ENCODE measurements at regions not wholly inside any gene's neighbourhood (a gene's known extent, or its start where the extent isn't known, plus 50 kb on each side); places are given as distances from the start of the nearest gene placed in this dataset.
A peak's percentile ranks its signal among the peaks of the same experiment; 100 is the strongest.

DNA sequence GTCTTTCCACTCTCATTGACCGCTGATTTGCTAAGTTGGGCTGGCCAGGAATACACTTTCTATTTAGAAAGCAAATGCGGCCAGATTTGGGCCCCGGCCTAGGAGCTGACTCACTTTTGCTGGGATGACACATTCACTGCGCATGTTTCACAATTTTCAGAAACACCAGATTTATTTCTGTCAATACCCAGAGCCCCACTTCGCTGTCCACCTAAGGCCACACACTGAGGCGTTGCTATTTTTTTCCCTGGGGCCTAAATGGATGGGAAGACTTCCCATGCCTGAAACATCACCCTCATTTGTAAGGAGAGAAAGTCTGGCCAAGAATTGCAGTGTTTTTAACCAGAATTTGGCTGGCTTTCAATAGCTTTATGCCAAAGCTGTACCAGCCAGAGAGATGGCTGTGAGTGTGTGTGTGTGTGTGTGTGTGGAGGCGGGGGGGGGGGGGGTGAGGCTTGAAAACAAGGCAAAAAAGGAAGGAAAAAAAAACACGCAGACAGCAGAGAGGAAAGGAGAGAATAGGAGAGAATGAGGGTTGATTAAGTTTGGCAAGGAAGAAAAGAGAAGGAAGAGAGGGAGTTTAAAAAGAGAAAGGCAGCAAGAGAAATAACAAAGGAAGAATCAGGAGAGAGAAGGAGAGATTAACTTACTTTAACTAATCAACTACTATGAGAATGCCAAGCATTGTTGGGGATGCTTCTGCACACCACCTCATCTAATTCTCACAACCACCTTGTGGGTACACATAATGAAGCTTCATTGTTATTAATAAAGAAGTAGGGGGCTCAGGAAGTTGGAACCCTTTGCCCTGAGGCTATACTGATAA is 261.4 kb upstream of the KLF4 start:
- peak; percentile 72 for DNase-seq (ENCODE audit: low spot score)

DNA sequence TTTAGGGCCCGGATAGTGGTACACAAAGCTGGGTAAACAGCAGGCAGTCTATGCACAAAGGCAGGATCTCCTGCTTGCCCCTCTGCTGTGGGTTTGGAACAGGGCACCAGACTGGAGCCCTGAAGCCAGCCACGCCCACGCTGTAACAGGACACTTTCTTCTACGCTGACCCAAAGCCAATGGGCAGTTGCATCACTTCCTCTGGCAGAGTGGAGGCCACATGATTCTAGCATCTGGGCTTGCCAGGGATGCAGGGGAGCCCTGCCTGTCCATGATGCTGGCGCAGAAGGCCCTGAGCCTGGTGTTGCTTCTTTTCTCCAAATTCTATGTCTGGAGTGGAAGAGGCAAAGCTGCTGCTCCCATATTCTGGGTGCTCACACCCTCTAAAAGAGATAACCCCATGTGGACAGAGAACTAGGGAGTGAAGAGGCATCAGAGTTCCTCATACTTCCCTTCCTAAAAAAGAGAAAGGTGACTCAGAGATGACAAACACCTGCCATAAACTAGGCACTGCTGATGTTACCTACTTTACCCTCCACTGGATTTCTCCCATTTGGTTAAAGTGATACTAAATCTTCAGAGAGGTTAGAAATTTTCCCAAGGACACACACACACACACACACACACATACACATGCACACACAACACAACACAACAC is 260.3 kb upstream of the KLF4 start:
- peak; percentile 75 for DNase-seq (ENCODE audit: low spot score)

DNA sequence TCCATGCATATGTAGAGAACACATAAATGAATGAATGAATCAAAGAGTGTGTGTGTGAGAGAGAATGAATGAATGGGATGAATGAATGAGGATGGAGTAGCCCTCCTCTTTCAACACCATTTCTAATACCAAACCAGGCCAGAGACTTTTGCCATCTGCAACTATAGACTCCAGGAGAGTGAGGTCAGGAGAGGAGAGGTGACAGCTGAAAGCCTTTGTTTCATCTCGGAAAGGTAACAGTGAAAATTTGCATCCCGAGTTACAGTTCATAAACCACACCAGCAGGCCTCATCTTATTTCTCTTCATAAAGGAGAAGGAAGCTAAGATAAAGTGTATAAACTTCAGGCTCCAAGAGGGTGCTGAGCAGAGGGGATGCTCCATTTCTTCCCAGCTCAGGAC is 255.3 kb upstream of the KLF4 start:
- no peak for DNase-seq (ENCODE audit: low spot score)

DNA sequence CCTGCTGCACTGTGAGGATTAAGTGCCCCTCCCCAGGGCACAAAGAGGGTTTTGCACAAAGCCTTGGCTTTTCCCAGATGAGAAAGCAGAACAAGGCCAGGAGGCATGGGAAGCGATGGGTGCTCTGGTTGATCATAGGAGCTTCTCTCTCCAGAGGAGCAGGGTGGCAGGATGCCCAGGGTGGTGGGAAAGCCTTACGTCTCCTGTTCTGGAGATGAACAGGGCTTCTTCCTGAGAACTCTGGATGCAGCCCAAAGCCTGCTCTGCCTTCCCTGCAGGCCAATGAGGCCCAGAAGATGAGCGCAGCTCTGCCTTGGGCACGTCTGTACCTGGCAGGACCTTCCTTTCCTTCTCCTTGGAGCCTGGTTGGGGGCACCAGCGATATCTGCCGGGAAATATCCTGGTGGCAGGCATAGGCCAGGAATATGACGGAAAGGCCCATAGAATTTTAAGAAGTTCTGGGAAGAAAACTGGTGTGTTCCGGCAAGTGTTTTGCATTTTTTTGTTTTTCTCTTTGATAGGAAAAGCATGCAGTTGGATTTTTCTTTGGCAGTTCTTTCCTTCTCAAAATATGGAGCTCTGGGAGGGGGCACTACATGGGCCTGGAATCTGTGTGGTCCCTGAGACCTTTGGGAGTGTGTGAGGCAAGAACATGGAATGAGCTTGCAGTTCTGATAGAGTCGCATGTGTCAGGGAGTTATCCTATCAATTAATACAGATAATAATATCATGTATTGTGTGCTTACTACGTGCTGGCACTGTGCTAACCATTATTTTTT is 253.2 kb upstream of the KLF4 start:
- DNase-seq (ENCODE audit: low spot score): no peak

- no peak for DNase-seq (ENCODE audit: low spot score)
Measured at GRCh38 chr9:107740088-107740980, 250.8 kb upstream of the KLF4 start.

GRCh38 chr9:107739601-107740082 is 250.1 kb upstream of the KLF4 start:
- peak; percentile 61 for DNase-seq (ENCODE audit: low spot score)

DNA sequence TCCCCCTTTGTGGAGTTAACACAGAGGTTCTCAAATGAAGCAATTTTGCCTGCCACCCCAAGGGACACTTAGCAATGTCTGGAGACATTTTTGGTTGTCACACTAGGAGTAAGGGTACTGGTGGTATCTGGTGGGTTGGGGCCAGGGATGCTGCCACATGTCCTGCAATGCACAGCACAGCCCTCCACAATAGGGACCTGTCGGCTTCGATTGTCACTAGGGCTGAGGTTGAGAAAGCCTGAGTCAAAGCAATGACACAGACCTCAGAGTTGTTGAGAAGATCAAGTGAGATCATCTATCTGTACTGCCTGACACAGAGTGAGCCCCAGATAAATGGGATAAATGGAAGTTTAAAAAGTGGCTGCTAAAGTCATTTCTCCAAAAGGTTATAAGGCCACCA is 249.2 kb upstream of the KLF4 start:
- DNase-seq (ENCODE audit: low spot score): no peak

- peak; percentile 78 for DNase-seq (ENCODE audit: low spot score)
Measured at GRCh38 chr9:107737987-107738743, 248.6 kb upstream of the KLF4 start.

- no peak for DNase-seq (ENCODE audit: low spot score)
Measured at GRCh38 chr9:107737610-107737986, 248.0 kb upstream of the KLF4 start.

GRCh38 chr9:107735821-107736220 is 246.3 kb upstream of the KLF4 start:
- no peak for DNase-seq (ENCODE audit: low spot score)

- DNase-seq (ENCODE audit: low spot score): no peak
Measured at GRCh38 chr9:107734256-107735013, 244.9 kb upstream of the KLF4 start.

- DNase-seq (ENCODE audit: low spot score): no peak
Measured at GRCh38 chr9:107733523-107733894, 243.9 kb upstream of the KLF4 start.

DNA sequence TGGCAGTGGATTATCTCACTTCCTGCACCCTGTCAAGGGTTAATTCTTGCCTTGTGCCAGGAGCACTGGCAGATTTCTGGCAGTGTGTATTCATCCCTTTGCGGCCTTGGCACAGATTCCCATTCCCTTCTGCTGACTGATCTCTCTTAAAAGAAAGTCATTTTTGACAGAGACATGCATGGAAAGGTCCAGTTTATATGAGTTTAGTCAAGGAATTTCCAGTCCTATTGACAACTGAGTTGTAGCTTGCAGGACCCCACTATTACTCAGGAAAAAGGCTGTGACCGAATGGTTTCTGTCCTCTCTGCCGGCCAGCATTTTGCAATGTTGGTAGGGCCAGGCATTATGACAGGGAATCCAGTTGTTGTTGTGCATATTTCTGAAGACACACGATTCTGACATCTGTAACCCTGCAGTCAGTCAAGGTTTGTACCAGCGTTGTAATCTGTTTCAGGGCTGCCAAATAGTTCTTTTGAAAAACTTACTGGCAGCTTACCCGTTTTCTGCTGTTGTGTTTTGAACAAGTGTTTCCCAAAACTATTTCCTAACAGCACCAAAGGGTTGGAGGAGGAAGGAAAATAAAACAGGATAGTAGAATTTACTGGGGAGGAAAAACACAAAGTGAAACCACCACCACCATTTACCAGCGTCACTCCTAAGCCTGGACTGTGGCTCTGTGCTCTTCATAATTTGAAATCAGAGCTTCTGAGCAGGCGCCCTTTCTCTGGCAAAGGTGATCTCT is 243.4 kb upstream of the KLF4 start:
- no peak for DNase-seq (ENCODE audit: low spot score)

- no peak for DNase-seq (ENCODE audit: low spot score)
Measured at GRCh38 chr9:107731115-107731762, 241.7 kb upstream of the KLF4 start.

- DNase-seq (ENCODE audit: low spot score): no peak
Measured at GRCh38 chr9:107730666-107731065, 241.1 kb upstream of the KLF4 start.

DNA sequence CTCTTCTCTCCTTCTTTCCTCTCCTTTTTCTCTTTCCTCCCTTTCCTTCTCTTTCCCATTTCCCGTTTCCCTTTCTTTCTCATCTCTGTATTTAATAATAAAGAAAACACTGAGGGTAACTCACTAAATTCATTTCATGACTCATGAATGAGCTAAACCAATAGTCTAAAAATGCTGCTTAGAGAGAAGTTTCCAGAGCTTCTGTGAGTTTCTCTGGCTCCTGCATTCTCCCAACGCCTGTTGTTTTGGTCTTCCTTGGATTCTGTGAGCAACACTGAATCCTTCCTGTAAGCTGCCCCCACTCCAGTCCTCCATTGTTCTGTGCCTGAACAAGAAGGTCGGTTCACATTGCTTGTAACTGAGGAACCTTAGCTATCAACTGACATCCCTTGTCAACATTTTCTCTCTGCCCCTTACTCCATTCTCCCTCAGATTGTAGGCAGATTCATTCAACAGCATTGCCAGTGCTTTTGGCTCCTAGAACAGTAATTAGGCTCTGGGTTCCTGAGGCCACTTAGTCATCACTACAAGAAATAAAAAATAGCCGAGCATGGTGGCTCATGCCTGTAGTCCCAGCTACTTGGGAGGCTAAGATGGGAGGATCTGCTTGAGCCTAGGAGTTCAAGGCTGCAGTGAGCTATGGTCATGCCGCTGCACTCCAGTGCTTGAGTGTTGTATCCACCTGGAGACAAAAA is 237.7 kb upstream of the KLF4 start:
- DNase-seq (ENCODE audit: low spot score): no peak

- no peak for DNase-seq (ENCODE audit: low spot score)
Measured at GRCh38 chr9:107723015-107723414, 233.4 kb upstream of the KLF4 start.

DNA sequence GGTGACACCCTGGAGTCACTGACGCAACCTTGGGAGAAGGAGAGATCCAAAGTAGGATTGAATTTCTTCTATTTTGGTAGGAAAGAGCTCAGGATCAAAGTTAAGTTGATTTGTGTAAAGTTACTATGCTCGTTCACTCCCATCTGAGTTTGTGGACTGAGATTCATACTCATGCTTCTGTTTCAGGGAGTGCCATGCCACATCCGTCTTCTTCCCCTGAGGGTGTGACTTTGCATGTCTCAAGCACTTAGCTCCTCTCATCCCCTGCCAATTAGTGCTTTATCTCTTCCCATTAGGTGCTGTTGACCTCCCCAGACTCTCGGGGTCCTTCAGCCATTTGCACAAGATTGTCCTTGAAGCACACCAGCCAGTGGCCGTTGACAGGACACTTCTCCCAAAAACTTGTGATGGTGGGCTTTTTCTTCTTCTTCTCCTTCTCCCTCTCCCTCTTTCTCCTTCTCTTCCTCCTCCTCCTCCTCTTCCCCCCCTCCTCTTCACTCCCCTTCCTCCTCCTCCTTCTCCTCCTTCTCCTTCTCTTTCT is 232.2 kb upstream of the KLF4 start:
- no peak for DNase-seq (ENCODE audit: low spot score)
